GM04504 (cell line): ENCODE measurements at regions not wholly inside any gene's neighbourhood (a gene's known extent, or its start where the extent isn't known, plus 50 kb on each side); places are given as distances from the start of the nearest gene placed in this dataset.

Experiments
- DNase-seq: peaks from one replicate; pipeline ENCODE4 v3.0.0-alpha.2; 2012; ENCODE audit warnings: low read depth

- DNase-seq, result no peak
These were observed 158.1 kb downstream of the TBXT start for GRCh38 chr6:166009385-166010031.

DNA sequence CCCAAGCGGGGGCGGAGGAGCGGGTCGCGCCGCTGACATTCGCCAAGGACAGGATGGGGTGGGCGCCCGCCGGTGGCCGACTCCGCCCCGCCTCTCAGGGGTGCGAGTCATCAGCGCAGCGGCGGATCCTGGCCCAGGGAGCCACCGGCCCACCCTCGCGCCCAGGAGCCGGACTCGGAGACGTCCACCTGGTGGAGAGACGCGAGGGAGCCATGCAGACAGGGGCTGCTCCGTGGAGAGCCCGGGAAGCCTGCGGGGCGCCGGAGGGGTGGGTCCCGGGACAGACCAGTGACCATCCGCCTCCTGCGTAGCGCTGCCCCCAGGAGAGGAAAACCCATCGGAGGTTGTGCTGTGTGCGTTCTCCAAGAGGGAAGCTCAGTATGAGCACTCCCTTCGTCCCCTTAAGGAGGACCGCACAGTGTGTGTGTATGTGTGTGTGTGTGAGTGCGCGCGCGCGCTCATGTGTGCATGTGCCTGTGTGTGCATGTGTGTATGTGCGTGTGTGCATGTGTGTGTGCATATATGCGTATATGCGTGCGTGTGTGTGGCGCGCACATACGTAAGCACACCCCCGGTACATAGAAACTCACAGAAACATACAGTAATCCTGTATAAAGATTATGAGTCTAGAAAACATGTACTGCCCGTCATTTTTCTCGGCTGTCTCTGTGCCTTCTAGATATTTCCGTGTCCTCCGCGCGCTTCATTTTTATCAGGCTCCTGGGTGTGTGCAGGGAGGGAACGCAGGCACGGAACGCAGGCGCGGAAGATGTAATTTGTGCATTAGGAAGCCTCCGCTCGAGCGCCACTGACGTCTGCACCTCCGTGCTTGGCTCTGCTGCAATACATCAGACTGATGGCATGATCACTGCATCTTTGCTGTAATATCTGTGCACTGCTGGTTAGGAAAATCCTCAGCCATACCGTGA lies 158.9 kb downstream of the TBXT start:
- DNase-seq, result no peak

- no peak for DNase-seq
These were observed 160.0 kb downstream of the TBXT start for GRCh38 chr6:166007349-166008263.

- no peak for DNase-seq
These were observed 160.8 kb downstream of the TBXT start for GRCh38 chr6:166006900-166007301.

- no peak for DNase-seq
These were observed 161.4 kb downstream of the TBXT start for GRCh38 chr6:166005944-166006899.

DNA sequence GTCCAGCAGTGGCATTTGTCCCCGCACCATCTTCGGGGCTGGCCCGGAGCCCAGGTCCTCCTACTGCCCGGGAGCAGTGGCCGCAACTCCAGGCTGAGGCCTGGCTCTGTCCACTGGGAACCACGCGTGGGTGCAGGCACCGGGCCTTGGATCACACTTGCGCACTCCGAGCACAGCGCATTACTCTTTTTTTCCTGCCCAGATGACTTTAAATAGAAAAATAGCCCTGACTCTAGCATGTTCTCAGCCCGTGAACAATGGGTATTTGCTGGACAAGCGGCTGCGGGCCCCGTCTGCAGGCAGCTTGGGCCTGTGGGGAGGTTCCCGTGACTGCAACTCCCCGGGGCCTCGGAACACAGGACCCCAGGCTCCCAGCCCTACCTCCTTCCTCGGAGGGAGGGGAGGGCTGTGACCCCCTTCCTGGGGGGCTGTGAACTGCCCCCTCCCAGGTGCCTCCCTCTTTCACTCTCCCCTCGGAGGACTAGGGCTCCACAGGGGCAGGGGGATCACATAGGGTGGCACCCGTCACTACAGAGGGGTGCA lies 162.2 kb downstream of the TBXT start:
- DNase-seq, result no peak

GRCh38 chr6:166004876-166005275 lies 162.8 kb downstream of the TBXT start:
- no peak for DNase-seq

DNA sequence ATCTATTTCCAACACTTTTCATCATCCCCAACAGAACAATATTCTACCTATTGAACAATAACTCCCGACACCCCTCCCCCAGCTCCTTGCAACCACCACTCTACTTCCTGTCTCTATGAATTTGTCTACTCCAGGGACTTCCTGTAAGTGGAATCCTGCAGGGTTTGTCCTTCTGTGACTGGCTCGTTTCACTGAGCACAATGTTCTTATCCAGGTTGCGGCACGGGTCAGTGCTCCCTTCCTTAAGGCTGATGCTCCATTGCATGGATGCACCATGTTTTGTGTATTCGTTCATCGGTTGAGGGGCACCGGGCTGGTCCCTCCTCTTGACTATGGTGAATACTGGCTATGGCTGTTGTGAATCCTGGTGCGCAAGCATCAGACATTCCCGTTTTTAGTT lies 163.2 kb downstream of the TBXT start:
- DNase-seq, result no peak

- no peak for DNase-seq
These were observed 164.1 kb downstream of the TBXT start for GRCh38 chr6:166003569-166003968.

DNA sequence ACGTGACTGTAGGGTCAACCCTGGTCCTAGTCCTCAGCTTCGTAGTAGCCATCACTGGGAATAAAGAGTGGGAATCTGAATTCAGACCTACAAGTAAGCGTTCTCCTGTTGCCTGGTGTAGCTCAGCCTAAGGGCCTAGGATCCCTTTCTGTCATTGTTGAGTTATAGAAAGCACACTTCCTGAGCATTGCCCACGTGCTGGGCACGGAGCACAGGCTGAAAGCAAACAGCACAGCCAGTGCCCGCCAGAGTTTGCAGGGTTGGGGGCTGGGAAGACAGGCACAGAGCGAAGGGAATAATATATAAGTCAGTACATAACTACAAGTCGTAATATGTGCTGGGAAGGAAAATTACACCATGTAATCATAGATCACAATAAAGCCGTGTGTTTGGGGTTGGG lies 166.3 kb downstream of the TBXT start:
- no peak for DNase-seq

DNA sequence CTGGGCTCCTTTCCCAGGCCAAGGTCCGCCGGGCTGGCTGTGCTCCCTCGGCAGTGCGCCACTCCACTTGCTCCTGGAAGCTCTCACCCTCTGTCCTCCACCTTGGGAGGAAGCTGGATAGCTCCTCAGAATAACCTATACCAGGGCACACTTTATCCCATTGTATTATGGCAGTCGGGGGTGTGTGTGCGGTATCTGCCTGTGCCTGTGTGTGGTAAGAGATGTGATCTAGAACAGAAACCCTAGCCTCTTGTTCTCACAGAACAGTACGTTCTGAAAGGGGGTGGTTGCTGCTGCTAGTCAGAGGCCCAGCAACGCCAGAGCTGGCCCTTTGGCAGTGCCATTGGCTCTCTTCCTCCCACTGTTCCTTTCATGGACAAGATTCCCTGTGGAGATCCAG lies 168.4 kb downstream of the TBXT start:
- no peak for DNase-seq

- DNase-seq, result no peak
These were observed 169.6 kb downstream of the TBXT start for GRCh38 chr6:165998072-165998471.

DNA sequence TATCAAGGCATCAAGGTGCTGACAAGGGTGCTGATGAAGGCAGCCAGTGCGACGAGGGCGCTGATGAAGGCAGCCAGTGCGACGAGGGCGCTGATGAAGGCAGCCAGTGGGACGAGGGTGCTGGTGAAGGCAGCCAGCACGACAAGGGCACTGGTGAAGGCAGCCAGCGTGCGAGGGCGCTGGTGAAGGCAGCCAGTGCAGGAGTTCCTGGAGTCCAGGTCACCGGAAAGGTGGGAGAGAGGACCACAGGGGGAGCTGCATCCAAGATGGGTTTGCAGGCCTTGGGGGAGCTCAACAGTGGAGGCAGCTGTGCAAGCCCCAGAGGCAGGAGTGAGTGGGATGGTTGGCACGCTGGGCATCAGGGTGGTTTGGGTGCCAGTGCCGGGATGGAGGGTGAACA lies 176.3 kb downstream of the TBXT start:
- no peak for DNase-seq

DNA sequence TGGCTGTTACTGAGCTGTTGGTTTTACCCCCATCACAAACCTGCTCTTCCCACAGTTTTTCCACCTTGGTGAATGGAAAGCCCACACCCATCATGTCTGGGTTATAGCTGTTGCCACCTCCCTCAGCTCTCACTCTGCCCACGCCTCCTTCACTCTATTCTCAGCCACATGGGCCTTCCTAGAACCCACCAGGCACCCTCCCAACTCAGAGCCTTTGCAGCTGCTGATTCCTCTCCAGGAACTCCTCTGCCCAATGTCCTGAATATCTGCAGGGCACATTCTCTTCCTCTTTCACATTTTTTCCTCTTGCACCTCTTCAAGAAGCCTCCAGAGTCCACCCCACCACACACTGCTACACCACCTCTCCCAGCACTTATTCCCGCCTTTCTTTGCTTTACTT lies 177.4 kb downstream of the TBXT start:
- no peak for DNase-seq

GRCh38 chr6:165988757-165989456 lies 178.7 kb downstream of the TBXT start:
- DNase-seq, result no peak

GRCh38 chr6:165988302-165988756 lies 179.3 kb downstream of the TBXT start:
- DNase-seq, result no peak

DNA sequence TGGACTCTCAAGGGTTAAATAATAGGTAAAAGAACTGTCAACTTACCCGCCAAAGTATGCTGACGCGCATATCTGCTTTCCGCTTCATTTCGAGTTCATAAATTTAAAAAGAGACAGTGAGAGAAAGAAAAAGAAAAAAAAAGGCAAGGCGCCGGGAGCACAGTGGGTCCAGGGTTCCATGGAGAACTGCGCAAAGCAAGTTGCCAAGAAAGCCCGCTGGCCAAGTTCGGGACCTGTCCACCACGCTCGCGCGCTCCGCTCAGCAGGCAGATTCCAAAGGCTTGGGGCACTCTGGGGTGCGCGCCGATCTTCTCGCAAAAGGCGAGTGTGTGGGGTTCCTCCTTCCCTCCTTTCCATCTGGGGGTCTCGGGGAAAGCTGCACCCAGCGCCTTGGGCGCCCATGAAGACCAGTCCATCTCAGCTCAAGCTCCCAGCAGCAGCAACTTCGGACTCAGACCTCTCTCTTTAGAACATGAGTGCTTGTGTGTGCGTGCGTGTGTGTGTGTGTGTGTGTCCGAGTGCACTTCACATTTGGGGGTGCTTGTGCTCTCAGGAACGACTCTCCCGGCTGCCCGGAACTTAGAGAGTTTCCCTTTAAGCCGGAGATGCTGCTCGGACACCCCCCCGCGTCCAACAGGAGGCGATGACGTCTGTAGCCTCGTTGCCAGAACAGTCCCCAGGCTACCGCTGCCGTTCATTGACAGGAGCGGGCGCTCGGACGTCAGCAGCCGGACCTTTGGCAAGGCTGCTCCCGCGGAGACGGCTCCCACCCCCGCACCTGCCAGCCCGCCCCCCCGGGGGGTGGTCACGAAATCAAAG lies 180.0 kb downstream of the TBXT start:
- no peak for DNase-seq

DNA sequence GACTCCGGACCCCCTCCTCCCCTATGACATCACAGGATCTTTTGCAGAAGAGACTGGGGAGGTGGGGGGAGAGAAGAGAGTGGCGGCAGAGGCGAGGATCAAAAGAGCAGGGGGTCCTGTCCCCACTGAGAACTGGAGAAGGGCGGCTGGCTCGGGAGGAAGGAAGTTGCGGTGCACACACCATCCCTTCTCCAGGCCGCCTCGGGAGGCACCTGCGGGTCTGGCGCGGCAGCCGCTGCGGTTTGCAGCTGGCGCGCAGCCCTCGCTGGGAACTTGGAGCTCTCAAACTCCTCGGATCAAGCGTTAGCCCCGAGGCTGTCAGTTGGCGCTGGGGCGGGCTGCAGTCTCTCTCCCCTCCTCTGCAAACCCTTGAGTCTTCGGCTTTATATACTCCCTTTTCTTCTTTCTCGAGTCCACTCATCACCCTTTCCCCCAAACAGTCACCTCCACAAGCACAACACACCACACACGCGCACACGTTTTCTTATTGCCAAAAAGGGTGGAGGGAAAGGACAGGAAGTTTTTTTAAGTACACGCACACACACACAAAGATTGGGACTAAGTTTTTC lies 180.7 kb downstream of the TBXT start:
- no peak for DNase-seq

GRCh38 chr6:165986311-165986913 lies 181.2 kb downstream of the TBXT start:
- no peak for DNase-seq
